Activated CD8-positive, alpha-beta T cell treated with anti-CD3 and anti-CD28 coated beads for 36 hours (primary cell): ENCODE measurements at regions not wholly inside any gene's neighbourhood (a gene's known extent, or its start where the extent isn't known, plus 50 kb on each side); places are given as distances from the start of the nearest gene placed in this dataset.

Experiments used
- ATAC-seq: fragments of 200-7000 bp; cut with Tn5 transposase; one replicate; pipeline ENCODE4 v1.10.0; 2021; ENCODE audit warnings: mild to moderate bottlenecking, moderate library complexity
- CTCF ChIA-PET: fragments of 350-600 bp; sonication (Branson Sonifier 250); formaldehyde crosslinking; loops from one replicate; lab custom pipeline; 2021; ENCODE audit warnings: antibody characterized with exemption; lab: Charles Lee
- POLR2A ChIA-PET: fragments of 350-600 bp; sonication (Branson Sonifier 250); formaldehyde crosslinking; loops from one replicate; lab custom pipeline; 2021; ENCODE audit warnings: antibody characterized with exemption; lab: Charles Lee
- DNase-seq: peaks from one replicate; pipeline ENCODE4 v3.0.0-alpha.2; 2020
- H3K27ac Mint-ChIP-seq: one replicate; pipeline ENCODE4 v1.8.0; 2021; ENCODE audit warnings: mild to moderate bottlenecking, mixed read lengths
- H3K27me3 Mint-ChIP-seq: one replicate; pipeline ENCODE4 v1.8.0; 2021; ENCODE audit warnings: mixed read lengths
- H3K36me3 Mint-ChIP-seq: one replicate; pipeline ENCODE4 v1.8.0; 2021; ENCODE audit warnings: low read depth, mixed read lengths
- H3K4me1 Mint-ChIP-seq: one replicate; pipeline ENCODE4 v1.8.0; 2021; ENCODE audit warnings: low read depth, mixed read lengths
- H3K4me3 Mint-ChIP-seq: one replicate; pipeline ENCODE4 v1.8.0; 2021; ENCODE audit warnings: mild to moderate bottlenecking, moderate library complexity, mixed read lengths
- H3K9me3 Mint-ChIP-seq: one replicate; pipeline ENCODE4 v1.8.0; 2021; ENCODE audit warnings: mixed read lengths
- CTCF ChIP-seq: fragments of 200-600 bp; IDR thresholded peaks from one replicate; pipeline ENCODE4 v1.8.0; 2022; ENCODE audit warnings: antibody characterized with exemption, mild to moderate bottlenecking
- intact Hi-C: fragments of 100-400 bp; cut with micrococcal nuclease; formaldehyde crosslinking; loops from one replicate; pipeline ENCODE4 v1.10.0; 2022

GRCh38 chr18:28855989-28856388 lies 679.1 kb upstream of the CDH2 start:
- no peak for DNase-seq
- intact Hi-C loops: no loop called here
- no peak overlapping the region for H3K27ac Mint-ChIP-seq
- H3K27me3 Mint-ChIP-seq: no peaks in the 10 kb centered on the region
- no peak overlapping the region for H3K4me3 Mint-ChIP-seq
- no peak for TF ChIP-seq CTCF
- H3K9me3 Mint-ChIP-seq: peaks cover 5% of the 10 kb centered on the region
- ChIA-PET POLR2A (no interaction called here), CTCF (no interaction called here)
- no peak for ATAC-seq
- no peaks in the 10 kb centered on the region for H3K36me3 Mint-ChIP-seq
- H3K4me1 Mint-ChIP-seq: no peaks in the 10 kb centered on the region

GRCh38 chr18:28855524-28855923 lies 678.6 kb upstream of the CDH2 start:
- H3K4me1 Mint-ChIP-seq: no peaks in the 10 kb centered on the region
- no peaks in the 10 kb centered on the region for H3K36me3 Mint-ChIP-seq
- H3K27ac Mint-ChIP-seq: no peak overlapping the region
- intact Hi-C loops: no loop called here
- H3K27me3 Mint-ChIP-seq: no peaks in the 10 kb centered on the region
- ChIA-PET POLR2A (no interaction called here), CTCF (no interaction called here)
- ATAC-seq (no peak), DNase-seq (no peak)
- H3K4me3 Mint-ChIP-seq: no peak overlapping the region
- peaks cover 5% of the 10 kb centered on the region for H3K9me3 Mint-ChIP-seq
- no peak for TF ChIP-seq CTCF

GRCh38 chr18:28854964-28855363 lies 678.0 kb upstream of the CDH2 start:
- Mint-ChIP-seq H3K27me3 (no peaks in the 10 kb centered on the region), H3K4me1 (no peaks in the 10 kb centered on the region), H3K36me3 (no peaks in the 10 kb centered on the region), H3K9me3 (peaks cover 6% of the 10 kb centered on the region), H3K4me3 (no peak overlapping the region), H3K27ac (no peak overlapping the region)
- ChIA-PET POLR2A (no interaction called here), CTCF (interaction anchor here (0.6 kb wide), 1 partner anchor 42 kb away, joined by 3 read pairs; no protein-coding TSS in a partner anchor)
- intact Hi-C loops: no loop called here
- DNase-seq (no peak), ATAC-seq (no peak)
- TF ChIP-seq CTCF: no peak

- no peak for DNase-seq
- H3K27ac Mint-ChIP-seq: no peak overlapping the region
- H3K4me1 Mint-ChIP-seq: no peaks in the 10 kb centered on the region
- no peak for ATAC-seq
- H3K36me3 Mint-ChIP-seq: no peaks in the 10 kb centered on the region
- no peak for TF ChIP-seq CTCF
- intact Hi-C loops: no loop called here
- H3K27me3 Mint-ChIP-seq: no peaks in the 10 kb centered on the region
- H3K9me3 Mint-ChIP-seq: peaks cover 11% of the 10 kb centered on the region
- H3K4me3 Mint-ChIP-seq: no peak overlapping the region
- ChIA-PET CTCF (no interaction called here), POLR2A (interaction anchor here (1.1 kb wide), 1 partner anchor 14 kb away, joined by 3 read pairs; no protein-coding TSS in a partner anchor)
Observed at GRCh38 chr18:28846958-28847357, 670.0 kb upstream of the CDH2 start.

- intact Hi-C loops: no loop called here
- H3K4me3 Mint-ChIP-seq: no peak overlapping the region
- no peaks in the 10 kb centered on the region for H3K4me1 Mint-ChIP-seq
- no peaks in the 10 kb centered on the region for H3K36me3 Mint-ChIP-seq
- no peak for TF ChIP-seq CTCF
- H3K27ac Mint-ChIP-seq: no peak overlapping the region
- DNase-seq (no peak), ATAC-seq (no peak)
- POLR2A ChIA-PET: no interaction called here
- H3K9me3 Mint-ChIP-seq: peaks cover 11% of the 10 kb centered on the region
- H3K27me3 Mint-ChIP-seq: no peaks in the 10 kb centered on the region
- CTCF ChIA-PET: no interaction called here
Observed at GRCh38 chr18:28837100-28837499, 660.2 kb upstream of the CDH2 start.
